Epithelial cell of prostate (primary cell): ENCODE measurements at regions not wholly inside any gene's neighbourhood (a gene's known extent, or its start where the extent isn't known, plus 50 kb on each side); places are given as distances from the start of the nearest gene placed in this dataset.
"Not testable (repeated sequence)": the region's sequence is repeated elsewhere in the genome, so short reads cannot be mapped to it uniquely, and the experiment has no call there.

Experiments
- DNase-seq: peaks from one replicate; pipeline ENCODE4 v3.0.0-alpha.2; 2011; ENCODE audit warnings: low read depth, low spot score
- H3K27ac ChIP-seq: fragments of 450-650 bp; 2 replicates; pipeline ENCODE4 v1.5.1; 2017; ENCODE audit warnings: mild to moderate bottlenecking

GRCh38 chr19:37303591-37304171 is 67.2 kb upstream of the ZNF527 start:
- no peak for DNase-seq
- no peak overlapping the region for H3K27ac ChIP-seq

- no peak for DNase-seq
- no peak overlapping the region for H3K27ac ChIP-seq
These were observed 66.6 kb upstream of the ZNF527 start for GRCh38 chr19:37304190-37304883.

DNA sequence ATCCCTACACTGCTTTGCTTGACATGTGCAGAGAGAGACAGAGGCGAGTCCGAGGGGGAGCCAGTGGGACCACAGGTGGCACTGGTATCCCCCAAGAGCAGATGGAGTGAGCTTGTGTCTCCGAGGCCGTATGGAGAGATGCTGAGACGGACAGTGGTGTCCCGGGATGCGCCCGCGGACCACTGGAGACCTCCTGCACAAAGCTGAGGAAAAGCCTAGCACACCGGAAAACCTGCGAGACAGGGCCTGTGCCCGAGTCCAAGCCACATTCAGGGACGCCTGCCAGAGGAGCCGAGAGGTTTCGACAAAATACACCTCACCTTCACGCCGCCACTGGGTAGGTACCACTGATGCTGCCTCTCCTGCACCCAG is 66.0 kb upstream of the ZNF527 start:
- no peak for DNase-seq
- no peak overlapping the region for H3K27ac ChIP-seq

DNA sequence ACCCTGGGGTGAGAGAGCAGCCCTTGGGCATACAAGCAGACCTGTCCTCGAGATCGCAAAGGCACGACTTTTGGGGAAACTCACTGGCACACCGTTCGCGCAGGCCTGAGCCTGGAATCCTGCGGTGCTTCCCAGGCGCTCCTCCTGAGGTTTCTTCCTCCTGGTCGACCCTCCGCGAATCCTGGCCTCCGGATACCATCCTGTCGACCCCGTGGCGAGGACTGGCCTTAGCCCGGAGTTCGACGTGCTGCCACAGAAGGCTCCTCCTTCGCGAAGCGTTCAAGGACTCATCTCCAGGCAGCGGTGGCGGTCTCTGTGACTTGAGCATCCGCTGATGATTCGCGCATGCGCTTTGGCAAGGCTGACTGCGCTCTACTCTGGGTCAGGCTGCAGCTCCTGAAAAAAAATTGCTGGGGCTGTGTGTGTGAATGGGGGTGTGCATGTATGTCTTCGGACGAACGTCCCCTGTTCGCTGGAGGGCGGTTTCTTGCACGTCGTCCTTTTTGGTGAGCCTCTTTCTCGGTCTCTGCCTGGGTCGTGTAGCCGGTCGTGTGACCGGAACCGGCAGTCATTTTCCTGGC is 64.4 kb upstream of the ZNF527 start:
- DNase-seq = no peak
- no peak overlapping the region for H3K27ac ChIP-seq

DNA sequence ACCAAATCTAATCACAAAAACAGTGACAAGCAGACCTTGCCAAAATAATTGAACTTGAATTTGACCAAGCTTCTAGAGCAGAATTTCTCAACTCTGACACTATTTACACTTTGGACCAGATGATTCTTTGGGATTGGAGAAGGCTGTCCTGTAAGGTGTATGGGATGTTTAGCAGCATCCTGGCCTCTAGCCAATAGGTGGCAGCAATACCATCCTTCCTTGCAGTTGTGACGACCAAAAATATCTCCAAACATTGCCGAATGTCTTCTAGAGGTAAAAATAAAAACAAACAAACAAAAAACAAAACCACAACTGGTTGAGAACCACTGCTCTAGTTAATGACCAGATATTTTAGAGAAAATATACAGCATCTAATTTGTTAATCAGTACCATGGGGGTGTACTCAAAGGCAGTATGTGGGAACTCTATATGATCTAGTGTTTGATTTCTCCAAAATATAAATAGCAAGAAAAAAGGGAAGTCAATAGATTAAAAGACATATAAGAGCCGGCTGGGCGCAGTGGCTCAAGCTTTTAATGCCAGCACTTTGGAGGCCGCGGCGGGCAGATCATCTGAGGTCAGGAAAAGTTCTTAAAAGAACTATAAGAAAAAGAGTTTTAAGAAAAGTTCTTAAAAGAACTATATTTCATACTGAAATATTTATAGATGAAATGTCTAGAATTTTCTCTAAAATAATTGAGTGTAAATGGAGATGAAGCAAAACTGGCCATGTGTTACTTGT is 60.9 kb upstream of the ZNF527 start:
- H3K27ac ChIP-seq = no peak overlapping the region
- DNase-seq = no peak

DNA sequence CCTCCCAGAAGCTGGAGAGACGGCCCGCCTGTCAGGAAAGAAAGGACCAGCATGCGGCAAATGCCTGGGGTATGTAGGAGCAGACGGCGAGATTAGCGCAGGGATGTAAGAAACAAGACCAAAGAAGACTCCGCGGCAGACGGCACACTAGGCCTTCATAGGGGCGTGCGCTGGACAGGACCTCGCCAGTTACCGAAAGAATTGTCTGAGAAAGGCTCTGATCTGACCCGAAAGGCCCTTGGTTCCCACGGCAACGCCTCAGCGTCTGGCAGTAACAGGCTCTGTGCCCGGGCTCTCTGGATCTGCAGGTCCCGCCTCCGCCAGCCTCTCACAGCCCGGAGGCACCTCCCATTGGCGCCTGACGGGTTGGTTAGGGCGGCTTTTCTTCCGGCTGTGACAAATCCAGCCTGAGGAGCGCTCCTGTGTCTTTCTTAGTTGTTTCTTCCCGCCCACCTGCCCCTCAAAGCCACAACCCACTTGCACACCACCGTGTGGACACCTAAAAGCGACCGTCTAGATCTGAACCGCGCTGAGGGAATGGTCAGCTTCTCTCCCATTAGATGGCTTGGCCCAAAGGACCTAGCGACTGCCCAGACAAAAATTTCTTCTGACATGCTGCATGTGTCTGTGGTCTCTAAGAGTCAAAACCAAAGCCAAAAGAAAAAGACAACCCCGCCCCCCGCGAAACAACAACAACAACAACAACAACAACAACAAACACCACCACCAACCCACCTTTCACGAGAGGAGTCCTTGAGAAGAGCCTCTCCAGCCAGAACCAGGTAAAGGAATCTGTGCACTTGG is 58.2 kb upstream of the ZNF527 start:
- DNase-seq, H3K27ac ChIP-seq: not testable (repeated sequence)

DNA sequence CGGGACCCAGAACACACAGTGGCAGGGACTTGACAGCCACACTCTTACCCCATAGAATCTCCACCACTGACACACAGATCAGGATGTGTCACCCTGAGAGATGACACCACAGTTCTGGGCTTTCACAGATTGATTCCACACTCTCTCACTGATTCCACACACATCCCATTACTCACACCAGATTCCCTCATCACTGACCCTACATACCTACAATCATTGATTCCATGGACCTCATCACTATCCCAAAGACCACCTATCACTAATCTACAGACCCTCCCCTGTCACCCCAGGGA is 57.6 kb upstream of the ZNF527 start:
- H3K27ac ChIP-seq = no peak overlapping the region
- DNase-seq = no peak

DNA sequence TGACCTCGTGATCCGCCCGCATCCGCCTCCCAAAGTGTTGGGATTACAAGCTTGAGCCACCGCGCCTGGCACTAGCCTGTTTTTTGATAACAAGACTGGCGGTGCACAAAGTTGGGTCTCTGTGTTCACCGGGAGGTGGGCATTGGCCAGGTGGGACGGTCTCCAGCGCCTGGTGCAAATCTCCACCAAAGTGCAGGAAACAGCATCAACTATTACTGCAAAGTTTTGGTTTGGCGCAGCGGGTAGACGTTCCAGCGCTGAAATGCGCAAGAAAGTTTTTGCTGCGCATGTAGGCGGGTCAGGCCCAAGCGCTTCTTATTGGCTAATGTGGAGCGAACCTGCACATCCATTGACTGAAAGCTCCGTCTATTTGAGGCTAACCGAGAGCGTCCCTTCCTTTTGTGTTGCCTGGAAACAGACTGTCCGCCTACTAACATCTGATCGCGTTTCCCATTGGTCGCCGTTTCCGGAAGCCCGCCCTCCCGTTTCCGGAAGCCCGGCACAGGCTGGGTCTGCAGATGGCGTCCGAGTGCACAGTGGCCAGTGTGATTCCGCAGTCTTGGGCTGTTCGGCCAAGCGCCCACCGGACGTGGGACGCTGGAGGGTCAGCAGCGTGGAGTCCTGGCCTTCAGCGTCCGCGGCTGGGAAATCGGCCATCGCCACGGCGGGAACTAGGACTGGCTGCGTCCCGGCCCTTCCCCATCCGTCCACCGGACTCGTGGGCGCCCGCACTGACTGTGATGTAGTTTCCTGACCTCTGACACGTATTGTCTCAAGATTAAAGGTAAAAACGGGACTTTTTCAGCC is 53.3 kb upstream of the ZNF527 start:
- peak; percentile 98 for DNase-seq
- peak overlapping the region; percentile 57 for H3K27ac ChIP-seq

DNA sequence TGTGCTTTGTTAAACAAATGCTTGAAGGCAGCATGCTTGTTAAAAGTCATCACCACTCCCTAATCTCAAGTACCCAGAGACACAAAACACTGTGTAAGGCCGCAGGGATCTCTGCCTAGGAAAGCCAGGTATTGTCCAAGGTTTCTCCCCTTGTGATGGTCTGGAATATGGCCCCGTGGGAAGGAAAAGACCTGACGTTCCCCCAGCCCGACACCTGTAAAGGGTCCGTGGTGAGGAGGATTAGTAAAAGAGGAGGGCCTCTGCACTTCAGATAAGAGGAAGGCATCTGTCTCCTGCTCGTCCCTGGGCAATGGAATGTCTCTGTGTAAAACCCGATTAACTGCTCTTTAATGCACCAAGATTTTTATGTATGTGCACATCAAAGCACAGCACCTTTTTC is 49.9 kb upstream of the ZNF527 start:
- not testable (repeated sequence) for H3K27ac ChIP-seq

More for the DNA sequence above, 49.9 kb upstream of the ZNF527 start:
- not testable (repeated sequence) for DNase-seq
